Breast epithelium (tissue), 4 donors: ENCODE measurements at regions not wholly inside any gene's neighbourhood (a gene's known extent, or its start where the extent isn't known, plus 50 kb on each side); places are given as distances from the start of the nearest gene placed in this dataset.

ENCODE experiments used
- DNase-seq, 2 donors: peaks; one replicate each; pipeline ENCODE4 v3.0.0-alpha.2; 2019; ENCODE audit warnings: low spot score in 2 of 2
- H3K27ac ChIP-seq, 2 donors: fragments of 200-600 bp; sonication (generic) in 1 of 2; one replicate each; pipeline ENCODE4 v1.5.1; 2016 to 2019; ENCODE audit warnings: mild to moderate bottlenecking in 1 of 2
- H3K27me3 ChIP-seq, 2 donors: fragments of 200-600 bp; sonication (generic) in 1 of 2; one replicate each; pipeline versions ENCODE4 v1.5.1 to v1.6.0; 2017 to 2019; ENCODE audit warnings: control low read depth in 1 of 2, mild to moderate bottlenecking in 1 of 2
- H3K36me3 ChIP-seq: fragments of 200-600 bp; one replicate; pipeline ENCODE4 v1.5.1; 2019
- H3K4me1 ChIP-seq, 2 donors: fragments of 200-600 bp; sonication (generic); one replicate each; pipeline ENCODE4 v1.5.1; 2016 to 2019; ENCODE audit warnings: control low read depth in 1 of 2
- H3K4me3 ChIP-seq, 3 donors: fragments of 200-600 bp; sonication (generic); 1 replicate in 2 of 3; 2 replicates in 1 of 3; pipeline ENCODE4 v1.5.1; 2016 to 2019; ENCODE audit warnings: mild to moderate bottlenecking in 3 of 3, moderate library complexity in 2 of 3
- H3K9me3 ChIP-seq, 2 donors: fragments of 200-600 bp; sonication (generic) in 1 of 2; one replicate each; pipeline ENCODE4 v1.5.1; 2016 to 2019; ENCODE audit warnings: control low read depth in 1 of 2
- POLR2A ChIP-seq: fragments of 450-650 bp; IDR thresholded peaks from one replicate; pipeline ENCODE4 v1.6.1; 2016; ENCODE audit warnings: antibody characterized with exemption, mild to moderate bottlenecking, moderate library complexity
- POLR2AphosphoS5 ChIP-seq, 3 donors: sonication (generic); formaldehyde crosslinking; IDR thresholded peaks; one replicate each; pipeline ENCODE4 v1.6.1; 2017; ENCODE audit warnings: antibody characterized with exemption in 3 of 3
- intact Hi-C: fragments of 100-400 bp; cut with DNase I; formaldehyde crosslinking; loops from one replicate; pipeline ENCODE4 v1.15.1; 2023; ENCODE audit warnings: low total_unique reads
- TF ChIP-seq, protein P1 (sequence below), 3 donors: fragments of 450-650 bp; IDR thresholded peaks; one replicate each; pipeline ENCODE4 v1.5.1; 2016 to 2017; ENCODE audit warnings: antibody characterized with exemption in 3 of 3, mild to moderate bottlenecking in 3 of 3, moderate library complexity in 3 of 3

DNA sequence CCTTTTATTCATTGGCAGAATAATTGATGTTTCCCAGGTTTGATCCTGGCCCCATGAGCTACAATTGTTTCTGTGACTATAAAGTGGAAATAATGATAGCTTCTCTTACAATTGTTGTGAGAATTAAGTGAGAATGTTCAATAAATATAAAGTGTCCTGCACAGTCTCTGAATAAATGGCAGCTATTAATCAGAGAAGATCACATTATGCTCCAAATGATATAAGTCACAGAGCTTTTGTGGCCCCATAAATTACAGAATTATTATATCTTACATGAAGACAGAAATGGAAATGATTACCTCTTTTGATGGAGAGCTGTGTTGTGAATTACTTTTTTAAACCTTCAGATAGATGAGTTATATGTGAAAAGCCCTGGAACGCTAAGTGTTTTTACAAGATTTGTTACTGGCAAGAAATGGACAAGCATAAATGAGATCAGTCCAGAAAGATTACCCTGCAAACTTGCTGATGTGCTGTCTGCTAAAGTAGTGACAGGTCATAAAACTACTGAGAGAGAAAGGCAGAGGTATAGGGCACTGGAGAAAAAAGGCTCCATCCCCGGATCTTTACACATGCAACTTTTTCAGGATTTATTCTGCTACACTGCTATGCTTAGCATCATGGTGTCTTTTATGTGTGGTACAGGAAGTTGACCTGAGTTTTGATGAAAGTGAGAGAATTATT, 750.9 kb upstream of the GOT2 start:
- Histone ChIP-seq H3K4me3 (no peak overlapping the region), H3K36me3 (no peaks in the 10 kb centered on the region), H3K4me1 (no peaks in the 10 kb centered on the region), H3K9me3 (peaks cover 0 to 4% of the 10 kb centered on the region in 2 donors), H3K27ac (no peak overlapping the region), H3K27me3 (no peaks in the 10 kb centered on the region)
- TF ChIP-seq POLR2AphosphoS5 (IDR thresholded peaks at IDR 0.05): no peak
- TF ChIP-seq, protein P1, sequence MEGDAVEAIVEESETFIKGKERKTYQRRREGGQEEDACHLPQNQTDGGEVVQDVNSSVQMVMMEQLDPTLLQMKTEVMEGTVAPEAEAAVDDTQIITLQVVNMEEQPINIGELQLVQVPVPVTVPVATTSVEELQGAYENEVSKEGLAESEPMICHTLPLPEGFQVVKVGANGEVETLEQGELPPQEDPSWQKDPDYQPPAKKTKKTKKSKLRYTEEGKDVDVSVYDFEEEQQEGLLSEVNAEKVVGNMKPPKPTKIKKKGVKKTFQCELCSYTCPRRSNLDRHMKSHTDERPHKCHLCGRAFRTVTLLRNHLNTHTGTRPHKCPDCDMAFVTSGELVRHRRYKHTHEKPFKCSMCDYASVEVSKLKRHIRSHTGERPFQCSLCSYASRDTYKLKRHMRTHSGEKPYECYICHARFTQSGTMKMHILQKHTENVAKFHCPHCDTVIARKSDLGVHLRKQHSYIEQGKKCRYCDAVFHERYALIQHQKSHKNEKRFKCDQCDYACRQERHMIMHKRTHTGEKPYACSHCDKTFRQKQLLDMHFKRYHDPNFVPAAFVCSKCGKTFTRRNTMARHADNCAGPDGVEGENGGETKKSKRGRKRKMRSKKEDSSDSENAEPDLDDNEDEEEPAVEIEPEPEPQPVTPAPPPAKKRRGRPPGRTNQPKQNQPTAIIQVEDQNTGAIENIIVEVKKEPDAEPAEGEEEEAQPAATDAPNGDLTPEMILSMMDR (IDR thresholded peaks at IDR 0.05): no peak
- TF ChIP-seq POLR2A: no peak
- no peak for DNase-seq
- intact Hi-C loops: no loop called here

DNA sequence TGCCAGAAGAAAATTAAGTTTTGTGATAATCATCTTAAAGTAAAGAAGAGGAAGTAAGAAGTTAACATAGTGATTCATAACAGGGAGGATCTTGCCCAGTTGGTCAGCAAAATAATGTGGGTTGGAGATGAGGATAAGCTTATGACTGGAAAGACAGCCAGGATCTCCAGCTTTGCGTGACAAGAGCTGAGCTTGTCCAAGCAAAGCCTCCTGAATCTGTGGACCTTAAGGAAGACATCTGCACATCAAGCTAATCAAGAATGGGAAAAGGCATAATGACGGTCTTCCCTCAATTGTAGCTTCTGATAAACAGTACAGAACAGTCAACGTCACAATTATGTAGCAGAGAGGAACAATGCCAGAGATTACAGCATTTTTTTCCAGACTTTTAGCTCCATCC, 744.7 kb upstream of the GOT2 start:
- intact Hi-C loops: no loop called here
- TF ChIP-seq, protein P1 (IDR thresholded peaks at IDR 0.05): no peak
- TF ChIP-seq POLR2A: no peak
- no peak for TF ChIP-seq POLR2AphosphoS5 (IDR thresholded peaks at IDR 0.05)
- no peak overlapping the region for H3K27ac ChIP-seq
- no peaks in the 10 kb centered on the region for H3K27me3 ChIP-seq
- no peaks in the 10 kb centered on the region for H3K4me1 ChIP-seq
- DNase-seq: no peak
- no peak overlapping the region for H3K4me3 ChIP-seq
- no peaks in the 10 kb centered on the region for H3K9me3 ChIP-seq
- no peaks in the 10 kb centered on the region for H3K36me3 ChIP-seq

DNA sequence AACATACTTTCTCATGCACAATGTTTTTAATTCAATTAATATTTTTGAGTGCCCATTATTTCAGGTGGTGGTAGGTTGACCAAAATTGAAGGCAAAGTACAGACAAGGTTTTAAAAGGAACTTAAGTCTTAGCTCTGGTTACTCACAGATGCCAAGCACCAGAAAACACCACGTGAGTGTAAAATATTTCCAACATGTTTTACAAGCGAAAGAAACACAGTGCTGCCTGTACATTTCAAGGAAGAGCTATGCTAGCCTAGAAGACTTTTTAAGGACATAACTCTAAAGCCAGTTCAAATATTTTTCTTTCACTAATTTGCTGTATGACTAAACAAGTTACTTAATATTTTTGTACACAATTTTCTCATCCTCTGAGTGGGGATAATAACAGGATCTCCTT, 736.4 kb upstream of the GOT2 start:
- no peaks in the 10 kb centered on the region for H3K4me1 ChIP-seq
- DNase-seq: no peak
- no peak overlapping the region for H3K4me3 ChIP-seq
- TF ChIP-seq POLR2A: no peak
- TF ChIP-seq POLR2AphosphoS5 (IDR thresholded peaks at IDR 0.05): no peak
- TF ChIP-seq, protein P1 (IDR thresholded peaks at IDR 0.05): no peak
- H3K9me3 ChIP-seq: no peaks in the 10 kb centered on the region
- no peaks in the 10 kb centered on the region for H3K36me3 ChIP-seq
- no peak overlapping the region for H3K27ac ChIP-seq
- no peaks in the 10 kb centered on the region for H3K27me3 ChIP-seq
- intact Hi-C loops: no loop called here

DNA sequence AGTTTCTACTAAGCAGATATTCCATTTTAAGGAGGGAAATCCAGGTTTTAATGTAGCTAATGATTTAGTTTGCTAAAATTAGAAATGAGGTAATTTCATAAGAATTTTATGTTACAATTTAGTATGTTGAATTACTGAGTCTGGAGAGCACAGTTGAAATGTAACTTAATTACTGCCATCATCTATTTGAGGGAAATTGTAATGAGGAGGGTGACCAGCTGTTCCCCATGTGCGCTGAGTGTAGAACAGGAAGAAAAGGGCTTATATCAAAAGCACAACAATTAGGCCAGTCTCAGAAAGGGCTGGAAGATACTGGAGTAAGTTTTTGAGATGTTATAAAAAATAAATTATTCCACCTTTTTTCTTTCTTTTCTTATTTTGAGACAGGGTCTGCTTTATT, 735.1 kb upstream of the GOT2 start:
- intact Hi-C loops: no loop called here
- DNase-seq: no peak

DNA sequence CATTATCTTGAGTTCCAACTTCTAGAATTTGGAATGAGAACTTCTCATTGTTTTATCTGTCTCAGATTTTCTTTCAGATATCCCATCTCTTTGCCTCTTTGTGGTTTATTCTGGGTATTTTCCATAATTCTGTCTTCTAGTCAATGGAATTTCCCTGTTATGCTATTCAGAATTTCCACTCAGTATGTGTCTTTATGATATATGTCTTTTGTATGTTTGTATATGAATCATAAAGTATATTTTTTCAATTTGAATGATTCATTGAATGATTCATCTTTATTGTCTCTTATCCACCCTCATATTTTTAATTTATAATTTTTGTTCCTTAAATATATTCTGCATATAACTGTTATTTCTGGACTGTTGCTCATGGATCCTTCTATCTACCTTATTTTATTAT, 729.7 kb upstream of the GOT2 start:
- TF ChIP-seq, protein P1 (IDR thresholded peaks at IDR 0.05): no peak
- TF ChIP-seq POLR2AphosphoS5 (IDR thresholded peaks at IDR 0.05) (no peak), POLR2A (no peak)
- no peaks in the 10 kb centered on the region for H3K4me1 ChIP-seq
- H3K9me3 ChIP-seq: no peaks in the 10 kb centered on the region
- no peaks in the 10 kb centered on the region for H3K27me3 ChIP-seq
- no peak overlapping the region for H3K4me3 ChIP-seq
- intact Hi-C loops: no loop called here
- H3K36me3 ChIP-seq: no peaks in the 10 kb centered on the region
- H3K27ac ChIP-seq: no peak overlapping the region
- no peak for DNase-seq

More for the DNA sequence above, 735.1 kb upstream of the GOT2 start:
- H3K9me3 ChIP-seq: no peaks in the 10 kb centered on the region
- H3K4me3 ChIP-seq: no peak overlapping the region
- H3K27me3 ChIP-seq: no peaks in the 10 kb centered on the region
- no peaks in the 10 kb centered on the region for H3K36me3 ChIP-seq
- no peaks in the 10 kb centered on the region for H3K4me1 ChIP-seq
- H3K27ac ChIP-seq: no peak overlapping the region
- TF ChIP-seq POLR2A: no peak
- TF ChIP-seq POLR2AphosphoS5 (IDR thresholded peaks at IDR 0.05): no peak
- TF ChIP-seq, protein P1 (IDR thresholded peaks at IDR 0.05): no peak
